HepG2 (cell line): ENCODE measurements at regions not wholly inside any gene's neighbourhood (a gene's known extent, or its start where the extent isn't known, plus 50 kb on each side); places are given as distances from the start of the nearest gene placed in this dataset.

ENCODE experiments used
- ATAC-seq: fragments of 200-7000 bp; cut with Tn5 transposase; 3 replicates; pipeline ENCODE4 v1.9.1; 2020; ENCODE audit warnings: mild to moderate bottlenecking, moderate library complexity
- BruUV-seq: library from RNA; stranded (reverse); fragments of 400-500 nt; replicated peaks from 2 replicates; lab custom pipeline; 2021; lab: Mats Ljungman, UMichigan
- CTCF ChIA-PET: fragments of 300-600 bp; formaldehyde crosslinking; extraction: SDS; loops from one replicate; lab custom pipeline; 2021; ENCODE audit warnings: low total read pairs, inconsistent platforms, low intra/inter-chr PET ratio; lab: Yijun Ruan, JAX
- POLR2A ChIA-PET: fragments of 350-600 bp; sonication (Branson Sonifier 250); formaldehyde crosslinking; loops from one replicate; lab custom pipeline; 2020; ENCODE audit warnings: antibody characterized with exemption, inconsistent platforms; lab: Yijun Ruan, JAX
- DNase-seq: peaks from one replicate; pipeline ENCODE4 v3.0.0-alpha.2; 2015; ENCODE audit warnings: low spot score
- FAIRE-seq: peaks from 3 replicates; lab custom pipeline; 2011; peaks lifted over from hg19 to GRCh38; lab: Jason Lieb, UNC
- H2AFZ ChIP-seq: one replicate; pipeline ENCODE4 v1.6.1; 2011; ENCODE audit warnings: low read length, inconsistent platforms
- H3K27ac ChIP-seq: fragments of 300-600 bp; 3 replicates; pipeline ENCODE4 v1.8.0; 2011; ENCODE audit warnings: mixed run types, mild to moderate bottlenecking, mixed read lengths, low read length, inconsistent platforms; ENCODE audit not compliant: insufficient read depth; ENCODE audit errors: extremely low read length
- H3K27me3 ChIP-seq, 2 experiments: fragments of 200-600 bp in 1 of 2; 2 replicates in 1 of 2; 3 replicates in 1 of 2; pipeline versions ENCODE4 v1.6.0 to v1.8.0; 2011; ENCODE audit warnings: low read length in 2 of 2, mild to moderate bottlenecking in 2 of 2, moderate library complexity in 2 of 2, inconsistent platforms in 1 of 2; ENCODE audit not compliant: insufficient read depth in 2 of 2, control insufficient read depth in 1 of 2
- H3K36me3 ChIP-seq, 2 experiments: fragments of 200-600 bp in 1 of 2; replicated peaks in 1 of 2; 2 replicates in 1 of 2; 3 replicates in 1 of 2; pipeline versions ENCODE4 v1.5.1 to v1.8.0; 2011; ENCODE audit warnings: low read length in 2 of 2, inconsistent platforms in 1 of 2; ENCODE audit not compliant: insufficient read depth in 2 of 2, control insufficient read depth in 1 of 2
- H3K4me1 ChIP-seq: 2 replicates; pipeline ENCODE4 v1.5.1; 2012; ENCODE audit warnings: low read length, inconsistent platforms; ENCODE audit not compliant: insufficient read depth
- H3K4me2 ChIP-seq: 2 replicates; pipeline ENCODE4 v1.6.0; 2011; ENCODE audit warnings: low read depth, low read length, inconsistent platforms
- H3K4me3 ChIP-seq, 3 experiments: fragments of 200-600 bp in 1 of 3; sonication (generic), shearing (Covaris generic) in 1 of 3; replicated peaks in 1 of 3; 2 replicates each; pipeline ENCODE4 v1.5.1; 2011 to 2016; ENCODE audit warnings: low read length in 3 of 3, inconsistent platforms in 2 of 3, low read depth in 2 of 3, mild to moderate bottlenecking in 2 of 3, control low read depth in 1 of 3, mixed read lengths in 1 of 3; ENCODE audit not compliant: insufficient read depth in 1 of 3
- H3K79me2 ChIP-seq: one replicate; pipeline ENCODE4 v1.6.1; 2011; ENCODE audit warnings: low read length, inconsistent platforms; ENCODE audit not compliant: insufficient read depth
- H3K9ac ChIP-seq: 2 replicates; pipeline ENCODE4 v1.6.0; 2011; ENCODE audit warnings: mild to moderate bottlenecking, low read depth, low read length, inconsistent platforms; ENCODE audit not compliant: insufficient read depth
- H3K9me3 ChIP-seq: 2 replicates; pipeline ENCODE4 v1.5.1; 2012; ENCODE audit warnings: mild to moderate bottlenecking, low read length
- H4K20me1 ChIP-seq: 2 replicates; pipeline ENCODE4 v1.6.0; 2011; ENCODE audit warnings: inconsistent platforms, mild to moderate bottlenecking, low read length, moderate library complexity; ENCODE audit not compliant: insufficient read depth
- CBX1 ChIP-seq: IDR thresholded peaks from one replicate; pipeline ENCODE4 v1.6.1; 2016; ENCODE audit warnings: antibody characterized with exemption, low read depth
- CBX2 ChIP-seq, 2 experiments: fragments of 200-600 bp in 1 of 2; sonication (generic); formaldehyde crosslinking in 1 of 2; IDR thresholded peaks; 2 replicates each; pipeline versions ENCODE4 v1.7.0 to v1.8.1; 2018 to 2022; ENCODE audit warnings: low read depth in 2 of 2, low read length in 1 of 2, mild to moderate bottlenecking in 1 of 2, missing genetic modification reagents in 1 of 2
- HOXA5 ChIP-seq: sonication (generic); formaldehyde crosslinking; IDR thresholded peaks from 2 replicates; pipeline ENCODE4 v1.4.0; 2020; ENCODE audit warnings: missing genetic modification reagents
- MIER2 ChIP-seq: IDR thresholded peaks from 2 replicates; pipeline ENCODE4 v1.6.1; 2016; ENCODE audit warnings: missing biosample characterization, missing genetic modification reagents
- RAD51 ChIP-seq: fragments of 450-650 bp; IDR thresholded peaks from 2 replicates; pipeline ENCODE4 v1.6.1; 2016; ENCODE audit warnings: borderline replicate concordance
- SIN3B ChIP-seq: fragments of 150-350 bp; IDR thresholded peaks from 2 replicates; pipeline ENCODE4 v1.6.1; 2014; ENCODE audit warnings: low read length
- SP1 ChIP-seq, 2 experiments: fragments of 450-650 bp in 1 of 2; sonication (generic) in 1 of 2; formaldehyde crosslinking in 1 of 2; IDR thresholded peaks; 2 replicates each; pipeline versions ENCODE4 v1.4.0 to v1.6.1; 2016 to 2020; ENCODE audit warnings: missing genetic modification reagents in 1 of 2
- ZNF138 ChIP-seq: sonication (generic); formaldehyde crosslinking; IDR thresholded peaks from 2 replicates; pipeline ENCODE4 v1.5.0; 2020; ENCODE audit warnings: mild to moderate bottlenecking, low read depth, missing genetic modification reagents
- ZNF230 ChIP-seq: sonication (generic); formaldehyde crosslinking; IDR thresholded peaks from 2 replicates; pipeline ENCODE4 v1.4.0; 2020; ENCODE audit warnings: mild to moderate bottlenecking, missing genetic modification reagents
- ZNF768 ChIP-seq: sonication (generic); formaldehyde crosslinking; IDR thresholded peaks from 2 replicates; pipeline ENCODE4 v1.4.0; 2020; ENCODE audit warnings: missing genetic modification reagents
- ZNF780A ChIP-seq: sonication (generic); formaldehyde crosslinking; IDR thresholded peaks from 2 replicates; pipeline ENCODE4 v1.8.0; 2022; ENCODE audit warnings: mild to moderate bottlenecking, missing genetic modification reagents, moderate library complexity
- WGBS: methylation state at CpG from one replicate; pipeline ENCODE4 v1.1.6; 2017; ENCODE audit warnings: low lambda C conversion rate; 5-methylcytosine and 5-hydroxymethylcytosine counted together
- in situ Hi-C: cut with HindIII; loops from 2 replicates; pipeline ENCODE4 v1.10.0; 2017; ENCODE audit warnings: low pct_unique_long_range_greater_than_20kb; ENCODE audit not compliant: extremely low pct_ligation_motif_present
- intact Hi-C: fragments of 100-400 bp; cut with micrococcal nuclease; formaldehyde crosslinking; loops from one replicate; pipeline ENCODE4 v1.10.0; 2022; ENCODE audit not compliant: unreplicated experiment
- TF ChIP-seq, protein P1 (sequence below): sonication (generic); formaldehyde crosslinking; conservative IDR thresholded peaks from 2 replicates; pipeline ENCODE4 v1.8.1; 2023; ENCODE audit warnings: missing genetic modification reagents
- TF ChIP-seq, protein P2 (sequence below): IDR thresholded peaks from 2 replicates; pipeline ENCODE4 v1.6.1; 2012; ENCODE audit warnings: low read length, improper control_type of control experiment
- TF ChIP-seq, protein P3 (sequence below): sonication (generic); formaldehyde crosslinking; IDR thresholded peaks from 2 replicates; pipeline ENCODE4 v1.4.0; 2020; ENCODE audit warnings: missing genetic modification reagents, borderline replicate concordance
- TF ChIP-seq, protein P4 (sequence below): IDR thresholded peaks from 2 replicates; pipeline ENCODE4 v1.6.1; 2016; ENCODE audit warnings: control low read depth

DNA sequence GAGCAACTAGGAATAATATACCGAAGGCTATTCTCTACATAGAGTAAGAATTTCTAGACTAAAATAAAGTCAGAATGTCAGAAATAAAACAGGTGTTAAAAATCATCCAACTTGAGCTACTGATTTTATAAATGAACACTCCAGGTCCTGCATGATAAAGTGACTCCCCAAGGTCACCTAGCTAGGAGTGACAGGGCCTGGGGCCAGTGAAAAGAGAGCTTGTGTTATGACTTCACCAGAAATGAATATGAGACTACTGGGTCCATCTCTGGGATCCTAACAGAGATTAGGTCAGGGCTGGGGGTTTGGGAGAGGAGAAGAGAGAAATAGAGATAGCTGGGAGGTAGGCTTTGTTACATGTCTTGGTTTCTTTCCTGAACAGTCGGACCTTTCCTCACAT is 89.7 kb upstream of the CYP1B1 start:
- 7% methylated on average over 2 of the region's 2 CpGs for WGBS
- no peak for ATAC-seq
- Histone ChIP-seq H3K4me3 (no peak overlapping the region), H3K27ac (no peak overlapping the region), H3K4me1 (no peaks in the 10 kb centered on the region), H3K79me2 (no peaks in the 10 kb centered on the region), H3K9ac (no peak overlapping the region), H2AFZ (no peak overlapping the region), H3K9me3 (no peaks in the 10 kb centered on the region), H3K36me3 (no peaks in the 10 kb centered on the region), H3K27me3 (no peaks in the 10 kb centered on the region; a peak in 2 of 5 replicates), H3K4me2 (no peak overlapping the region), H4K20me1 (no peaks in the 10 kb centered on the region)
- ChIA-PET POLR2A (no interaction called here), CTCF (no interaction called here)
- in situ Hi-C loops (no loop called here), intact Hi-C loops (no loop called here)
- no peak for DNase-seq
- TF ChIP-seq, protein P1, sequence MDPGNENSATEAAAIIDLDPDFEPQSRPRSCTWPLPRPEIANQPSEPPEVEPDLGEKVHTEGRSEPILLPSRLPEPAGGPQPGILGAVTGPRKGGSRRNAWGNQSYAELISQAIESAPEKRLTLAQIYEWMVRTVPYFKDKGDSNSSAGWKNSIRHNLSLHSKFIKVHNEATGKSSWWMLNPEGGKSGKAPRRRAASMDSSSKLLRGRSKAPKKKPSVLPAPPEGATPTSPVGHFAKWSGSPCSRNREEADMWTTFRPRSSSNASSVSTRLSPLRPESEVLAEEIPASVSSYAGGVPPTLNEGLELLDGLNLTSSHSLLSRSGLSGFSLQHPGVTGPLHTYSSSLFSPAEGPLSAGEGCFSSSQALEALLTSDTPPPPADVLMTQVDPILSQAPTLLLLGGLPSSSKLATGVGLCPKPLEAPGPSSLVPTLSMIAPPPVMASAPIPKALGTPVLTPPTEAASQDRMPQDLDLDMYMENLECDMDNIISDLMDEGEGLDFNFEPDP (CRISPR knock-in tag), result no peak
- no peak for TF ChIP-seq ZNF230 (CRISPR knock-in tag)
- TF ChIP-seq ZNF138 (CRISPR knock-in tag), result no peak
- TF ChIP-seq ZNF780A, result no peak
- TF ChIP-seq, protein P2, sequence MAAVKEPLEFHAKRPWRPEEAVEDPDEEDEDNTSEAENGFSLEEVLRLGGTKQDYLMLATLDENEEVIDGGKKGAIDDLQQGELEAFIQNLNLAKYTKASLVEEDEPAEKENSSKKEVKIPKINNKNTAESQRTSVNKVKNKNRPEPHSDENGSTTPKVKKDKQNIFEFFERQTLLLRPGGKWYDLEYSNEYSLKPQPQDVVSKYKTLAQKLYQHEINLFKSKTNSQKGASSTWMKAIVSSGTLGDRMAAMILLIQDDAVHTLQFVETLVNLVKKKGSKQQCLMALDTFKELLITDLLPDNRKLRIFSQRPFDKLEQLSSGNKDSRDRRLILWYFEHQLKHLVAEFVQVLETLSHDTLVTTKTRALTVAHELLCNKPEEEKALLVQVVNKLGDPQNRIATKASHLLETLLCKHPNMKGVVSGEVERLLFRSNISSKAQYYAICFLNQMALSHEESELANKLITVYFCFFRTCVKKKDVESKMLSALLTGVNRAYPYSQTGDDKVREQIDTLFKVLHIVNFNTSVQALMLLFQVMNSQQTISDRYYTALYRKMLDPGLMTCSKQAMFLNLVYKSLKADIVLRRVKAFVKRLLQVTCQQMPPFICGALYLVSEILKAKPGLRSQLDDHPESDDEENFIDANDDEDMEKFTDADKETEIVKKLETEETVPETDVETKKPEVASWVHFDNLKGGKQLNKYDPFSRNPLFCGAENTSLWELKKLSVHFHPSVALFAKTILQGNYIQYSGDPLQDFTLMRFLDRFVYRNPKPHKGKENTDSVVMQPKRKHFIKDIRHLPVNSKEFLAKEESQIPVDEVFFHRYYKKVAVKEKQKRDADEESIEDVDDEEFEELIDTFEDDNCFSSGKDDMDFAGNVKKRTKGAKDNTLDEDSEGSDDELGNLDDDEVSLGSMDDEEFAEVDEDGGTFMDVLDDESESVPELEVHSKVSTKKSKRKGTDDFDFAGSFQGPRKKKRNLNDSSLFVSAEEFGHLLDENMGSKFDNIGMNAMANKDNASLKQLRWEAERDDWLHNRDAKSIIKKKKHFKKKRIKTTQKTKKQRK, result no peak
- no peak for TF ChIP-seq SP1 (IDR thresholded peaks at IDR 0.05)
- no peak for TF ChIP-seq SP1 (CRISPR knock-in tag; IDR thresholded peaks at IDR 0.05)
- no peak for TF ChIP-seq RAD51
- no peak for TF ChIP-seq ZNF768 (CRISPR knock-in tag)
- no peak for TF ChIP-seq HOXA5 (CRISPR knock-in tag)
- no peak for TF ChIP-seq CBX1
- TF ChIP-seq, protein P3, sequence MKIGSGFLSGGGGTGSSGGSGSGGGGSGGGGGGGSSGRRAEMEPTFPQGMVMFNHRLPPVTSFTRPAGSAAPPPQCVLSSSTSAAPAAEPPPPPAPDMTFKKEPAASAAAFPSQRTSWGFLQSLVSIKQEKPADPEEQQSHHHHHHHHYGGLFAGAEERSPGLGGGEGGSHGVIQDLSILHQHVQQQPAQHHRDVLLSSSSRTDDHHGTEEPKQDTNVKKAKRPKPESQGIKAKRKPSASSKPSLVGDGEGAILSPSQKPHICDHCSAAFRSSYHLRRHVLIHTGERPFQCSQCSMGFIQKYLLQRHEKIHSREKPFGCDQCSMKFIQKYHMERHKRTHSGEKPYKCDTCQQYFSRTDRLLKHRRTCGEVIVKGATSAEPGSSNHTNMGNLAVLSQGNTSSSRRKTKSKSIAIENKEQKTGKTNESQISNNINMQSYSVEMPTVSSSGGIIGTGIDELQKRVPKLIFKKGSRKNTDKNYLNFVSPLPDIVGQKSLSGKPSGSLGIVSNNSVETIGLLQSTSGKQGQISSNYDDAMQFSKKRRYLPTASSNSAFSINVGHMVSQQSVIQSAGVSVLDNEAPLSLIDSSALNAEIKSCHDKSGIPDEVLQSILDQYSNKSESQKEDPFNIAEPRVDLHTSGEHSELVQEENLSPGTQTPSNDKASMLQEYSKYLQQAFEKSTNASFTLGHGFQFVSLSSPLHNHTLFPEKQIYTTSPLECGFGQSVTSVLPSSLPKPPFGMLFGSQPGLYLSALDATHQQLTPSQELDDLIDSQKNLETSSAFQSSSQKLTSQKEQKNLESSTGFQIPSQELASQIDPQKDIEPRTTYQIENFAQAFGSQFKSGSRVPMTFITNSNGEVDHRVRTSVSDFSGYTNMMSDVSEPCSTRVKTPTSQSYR (CRISPR knock-in tag), result no peak
- TF ChIP-seq SIN3B, result no peak
- TF ChIP-seq, protein P4, sequence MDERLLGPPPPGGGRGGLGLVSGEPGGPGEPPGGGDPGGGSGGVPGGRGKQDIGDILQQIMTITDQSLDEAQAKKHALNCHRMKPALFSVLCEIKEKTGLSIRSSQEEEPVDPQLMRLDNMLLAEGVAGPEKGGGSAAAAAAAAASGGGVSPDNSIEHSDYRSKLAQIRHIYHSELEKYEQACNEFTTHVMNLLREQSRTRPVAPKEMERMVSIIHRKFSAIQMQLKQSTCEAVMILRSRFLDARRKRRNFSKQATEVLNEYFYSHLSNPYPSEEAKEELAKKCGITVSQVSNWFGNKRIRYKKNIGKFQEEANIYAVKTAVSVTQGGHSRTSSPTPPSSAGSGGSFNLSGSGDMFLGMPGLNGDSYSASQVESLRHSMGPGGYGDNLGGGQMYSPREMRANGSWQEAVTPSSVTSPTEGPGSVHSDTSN (CRISPR knock-in tag), result no peak
- no peak for TF ChIP-seq MIER2 (CRISPR knock-in tag)
- no peak for TF ChIP-seq CBX2 (IDR thresholded peaks at IDR 0.05; ENCODE audit: low read depth, low read length)
- TF ChIP-seq CBX2 (CRISPR knock-in tag; IDR thresholded peaks at IDR 0.05; ENCODE audit: low read depth), result no peak
- no peak for FAIRE-seq
- BruUV-seq, result no TSS peak
